ENCODE measurements at regions not wholly inside any gene's neighbourhood (a gene's known extent, or its start where the extent isn't known, plus 50 kb on each side); places are given as distances from the start of the nearest gene placed in this dataset.

GRCh38 chr4:54793856-54794422 lies 136.2 kb downstream of the KIT start:
- H4K91ac ChIP-seq (ENCODE audit: insufficient read length, low read depth, low read length), result no peak overlapping the region
- Mint-ChIP-seq H3K4me1 (no peaks in the 10 kb centered on the region), H3K27me3 (ENCODE audit: low read depth) (no peaks in the 10 kb centered on the region), H3K9me3 (no peaks in the 10 kb centered on the region), H3K27ac (no peak overlapping the region), H3K36me3 (ENCODE audit: insufficient read depth in 1 of 3, low read depth in 3 of 3) (no peaks in the 10 kb centered on the region; a peak in 1 of 7 replicates), H3K4me3 (no peak overlapping the region)
- H3T11ph ChIP-seq (ENCODE audit: low read length), result no peak overlapping the region
- no peak overlapping the region for H2AFZ ChIP-seq (ENCODE audit: low read length)
- H3K27me3 ChIP-seq (ENCODE audit: insufficient read depth, low read length), result no peaks in the 10 kb centered on the region
- no peak overlapping the region for H2BK120ac ChIP-seq (ENCODE audit: low read depth, low read length, poor library complexity, severe bottlenecking)
- no peaks in the 10 kb centered on the region for H3K79me2 ChIP-seq (ENCODE audit: insufficient read depth, low read length)
- no peak overlapping the region for H2AK5ac ChIP-seq (ENCODE audit: insufficient read length, low read length)
- H2BK20ac ChIP-seq (ENCODE audit: low read depth, low read length, poor library complexity, severe bottlenecking), result no peak overlapping the region
- H3K18ac ChIP-seq (ENCODE audit: insufficient read length, low read depth, low read length), result no peak overlapping the region
- no peak for TF ChIP-seq CTCF (conservative IDR thresholded peaks at IDR 0.05)
- H3K9ac ChIP-seq (ENCODE audit: extremely low read depth, insufficient read length, low read length), result no peak overlapping the region
- H3K23me2 ChIP-seq (ENCODE audit: insufficient read length, low read depth, low read length, poor library complexity, severe bottlenecking), result no peaks in the 10 kb centered on the region
- no peak for DNase-seq
- no peak overlapping the region for H3K4ac ChIP-seq (ENCODE audit: low read depth, low read length)
- no peaks in the 10 kb centered on the region for H3K4me1 ChIP-seq (ENCODE audit: insufficient read depth, low read length)
- H2BK12ac ChIP-seq (ENCODE audit: insufficient read length, low read depth, low read length), result no peak overlapping the region
- no peak overlapping the region for H2BK5ac ChIP-seq (ENCODE audit: insufficient read length, low read length)
- no peak overlapping the region for H2BK15ac ChIP-seq (ENCODE audit: low read depth, low read length)
- no peak overlapping the region for H4K5ac ChIP-seq (ENCODE audit: insufficient read length, low read depth, low read length)
- no peak overlapping the region for H3K27ac ChIP-seq (ENCODE audit: insufficient read length, low read depth, low read length)
- H3K9me3 ChIP-seq (ENCODE audit: control insufficient read depth, low read depth, low read length), result no peaks in the 10 kb centered on the region
- H3K23ac ChIP-seq (ENCODE audit: insufficient read length, low read depth, low read length), result no peak overlapping the region
- no CpG with 5 or more reads among the region's 2 CpGs for WGBS (ENCODE audit: extremely low coverage, insufficient read length, low lambda C conversion rate)
- no peak overlapping the region for H4K8ac ChIP-seq (replicated peaks; ENCODE audit: insufficient read length, low read depth, low read length)
- no peak overlapping the region for H3K56ac ChIP-seq (ENCODE audit: insufficient read length, low read depth, low read length)
- no peak overlapping the region for H3K14ac ChIP-seq (ENCODE audit: insufficient read depth, low read length)
- no peaks in the 10 kb centered on the region for H4K20me1 ChIP-seq (ENCODE audit: control insufficient read depth, insufficient read depth, insufficient read length)
- H3K79me1 ChIP-seq (ENCODE audit: insufficient read depth, low read depth, low read length, poor library complexity, severe bottlenecking), result no peaks in the 10 kb centered on the region
- H3K4me2 ChIP-seq (ENCODE audit: insufficient read depth, insufficient read length, low read length), result no peak overlapping the region
